GM12874 (cell line): ENCODE measurements at regions not wholly inside any gene's neighbourhood (a gene's known extent, or its start where the extent isn't known, plus 50 kb on each side); places are given as distances from the start of the nearest gene placed in this dataset.

ENCODE experiments used
- CTCF ChIP-seq: IDR thresholded peaks from 2 replicates; pipeline ENCODE4 v1.5.1; 2011; ENCODE audit warnings: low read depth, mild to moderate bottlenecking, control low read depth, low read length, moderate library complexity; ENCODE audit not compliant: insufficient read depth

- no peak for TF ChIP-seq CTCF
Observed at GRCh38 chr22:48021991-48022401, 1259.5 kb downstream of the TBC1D22A start.

- TF ChIP-seq CTCF, result no peak
Observed at GRCh38 chr22:48018346-48018745, 1255.9 kb downstream of the TBC1D22A start.

- no peak for TF ChIP-seq CTCF
Observed at GRCh38 chr22:48015701-48016100, 1253.3 kb downstream of the TBC1D22A start.

- TF ChIP-seq CTCF, result no peak
Observed at GRCh38 chr22:48004936-48005335, 1242.5 kb downstream of the TBC1D22A start.

- no peak for TF ChIP-seq CTCF
Observed at GRCh38 chr22:48004038-48004437, 1241.6 kb downstream of the TBC1D22A start.

GRCh38 chr22:48001101-48001500 is 1238.7 kb downstream of the TBC1D22A start:
- no peak for TF ChIP-seq CTCF

- TF ChIP-seq CTCF, result no peak
Observed at GRCh38 chr22:47997612-47998011, 1235.2 kb downstream of the TBC1D22A start.
